Osteoblast (primary cell): ENCODE measurements at regions not wholly inside any gene's neighbourhood (a gene's known extent, or its start where the extent isn't known, plus 50 kb on each side); places are given as distances from the start of the nearest gene placed in this dataset.

Experiments
- DNase-seq: peaks from one replicate; pipeline ENCODE4 v3.0.0; 2011; ENCODE audit warnings: low spot score, mixed read lengths; ENCODE audit not compliant: insufficient read length; ENCODE audit errors: missing footprints
- H2AFZ ChIP-seq: 2 replicates; pipeline ENCODE4 v1.6.0; 2011; ENCODE audit warnings: mild to moderate bottlenecking, low read length
- H3K27ac ChIP-seq: 2 replicates; pipeline ENCODE4 v1.5.1; 2011; ENCODE audit warnings: mild to moderate bottlenecking, low read depth, low read length, moderate library complexity
- H3K27me3 ChIP-seq: 2 replicates; pipeline ENCODE4 v1.6.0; 2012; ENCODE audit warnings: mild to moderate bottlenecking, control low read depth, inconsistent platforms, low read length, moderate library complexity; ENCODE audit not compliant: insufficient read depth
- H3K36me3 ChIP-seq: 2 replicates; pipeline ENCODE4 v1.5.1; 2011; ENCODE audit warnings: mild to moderate bottlenecking, low read length, control low read depth, moderate library complexity; ENCODE audit not compliant: insufficient read depth
- H3K4me1 ChIP-seq: 2 replicates; pipeline ENCODE4 v1.5.1; 2011; ENCODE audit warnings: mild to moderate bottlenecking, low read length, control low read depth, moderate library complexity; ENCODE audit not compliant: insufficient read depth
- H3K4me2 ChIP-seq: 2 replicates; pipeline ENCODE4 v1.6.0; 2011; ENCODE audit warnings: mild to moderate bottlenecking, low read length; ENCODE audit not compliant: insufficient read depth
- H3K4me3 ChIP-seq: fragments of 200-600 bp; sonication (generic); 3 replicates; pipeline ENCODE4 v1.5.1; 2012; ENCODE audit warnings: mild to moderate bottlenecking, low read length, inconsistent platforms; ENCODE audit not compliant: insufficient read depth
- H3K79me2 ChIP-seq: 2 replicates; pipeline ENCODE4 v1.6.0; 2012; ENCODE audit warnings: mild to moderate bottlenecking, low read length, control low read depth, inconsistent platforms; ENCODE audit not compliant: insufficient read depth
- H3K9me3 ChIP-seq: 2 replicates; pipeline ENCODE4 v1.5.1; 2011; ENCODE audit warnings: low read depth, low read length, control low read depth
- H4K20me1 ChIP-seq: 2 replicates; pipeline ENCODE4 v1.6.0; 2012; ENCODE audit warnings: mild to moderate bottlenecking, low read length, control low read depth; ENCODE audit not compliant: insufficient read depth
- TF ChIP-seq, protein P1 (sequence below): IDR thresholded peaks from 2 replicates; pipeline ENCODE4 v1.5.1; 2011; ENCODE audit warnings: mild to moderate bottlenecking, low read depth, low read length, moderate library complexity; ENCODE audit errors: extremely low read depth

DNA sequence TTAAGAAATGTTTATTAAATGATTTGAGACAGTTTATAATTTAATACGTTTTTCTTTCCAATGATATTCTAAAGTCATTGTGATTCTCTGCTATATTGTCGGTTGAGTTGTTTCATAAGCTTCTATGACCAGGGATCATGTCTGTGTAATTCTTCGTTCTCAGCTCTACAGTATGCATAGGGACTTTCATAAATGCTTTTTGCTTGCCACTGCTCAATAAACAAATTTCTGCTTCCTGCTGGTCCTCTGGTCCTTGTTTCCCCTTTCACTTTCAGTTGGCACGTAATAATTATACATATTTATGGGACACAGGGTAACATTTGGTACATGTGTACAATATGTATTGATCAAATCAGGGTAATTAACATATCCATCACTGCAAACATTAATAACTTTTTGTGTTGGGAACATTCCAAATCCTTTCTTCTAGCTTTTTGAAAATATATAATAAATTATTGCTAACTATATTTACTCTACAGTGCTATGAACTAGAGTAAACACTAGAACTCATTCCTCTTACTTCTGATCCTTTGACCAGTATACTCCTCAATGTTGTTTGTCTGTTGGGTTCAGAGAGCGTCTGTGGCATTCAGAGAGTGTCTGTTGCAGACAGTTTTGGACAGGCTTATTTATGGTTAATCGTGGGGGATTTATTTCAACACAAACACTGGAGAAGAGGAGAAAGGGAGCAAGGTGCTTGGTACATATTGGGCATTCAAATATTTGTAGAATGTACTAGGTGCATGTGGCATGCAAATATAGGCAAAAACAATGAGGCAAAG, 68.3 kb upstream of the SPANXB1 start:
- Histone ChIP-seq H3K4me2 (no peak overlapping the region), H3K4me1 (no peaks in the 10 kb centered on the region), H3K79me2 (no peaks in the 10 kb centered on the region), H4K20me1 (no peaks in the 10 kb centered on the region), H3K27ac (no peak overlapping the region), H3K27me3 (no peaks in the 10 kb centered on the region), H3K9me3 (no peaks in the 10 kb centered on the region), H3K36me3 (no peaks in the 10 kb centered on the region), H3K4me3 (no peak overlapping the region), H2AFZ (no peak overlapping the region)
- TF ChIP-seq, protein P1, sequence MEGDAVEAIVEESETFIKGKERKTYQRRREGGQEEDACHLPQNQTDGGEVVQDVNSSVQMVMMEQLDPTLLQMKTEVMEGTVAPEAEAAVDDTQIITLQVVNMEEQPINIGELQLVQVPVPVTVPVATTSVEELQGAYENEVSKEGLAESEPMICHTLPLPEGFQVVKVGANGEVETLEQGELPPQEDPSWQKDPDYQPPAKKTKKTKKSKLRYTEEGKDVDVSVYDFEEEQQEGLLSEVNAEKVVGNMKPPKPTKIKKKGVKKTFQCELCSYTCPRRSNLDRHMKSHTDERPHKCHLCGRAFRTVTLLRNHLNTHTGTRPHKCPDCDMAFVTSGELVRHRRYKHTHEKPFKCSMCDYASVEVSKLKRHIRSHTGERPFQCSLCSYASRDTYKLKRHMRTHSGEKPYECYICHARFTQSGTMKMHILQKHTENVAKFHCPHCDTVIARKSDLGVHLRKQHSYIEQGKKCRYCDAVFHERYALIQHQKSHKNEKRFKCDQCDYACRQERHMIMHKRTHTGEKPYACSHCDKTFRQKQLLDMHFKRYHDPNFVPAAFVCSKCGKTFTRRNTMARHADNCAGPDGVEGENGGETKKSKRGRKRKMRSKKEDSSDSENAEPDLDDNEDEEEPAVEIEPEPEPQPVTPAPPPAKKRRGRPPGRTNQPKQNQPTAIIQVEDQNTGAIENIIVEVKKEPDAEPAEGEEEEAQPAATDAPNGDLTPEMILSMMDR, result no peak
- no peak for DNase-seq

DNA sequence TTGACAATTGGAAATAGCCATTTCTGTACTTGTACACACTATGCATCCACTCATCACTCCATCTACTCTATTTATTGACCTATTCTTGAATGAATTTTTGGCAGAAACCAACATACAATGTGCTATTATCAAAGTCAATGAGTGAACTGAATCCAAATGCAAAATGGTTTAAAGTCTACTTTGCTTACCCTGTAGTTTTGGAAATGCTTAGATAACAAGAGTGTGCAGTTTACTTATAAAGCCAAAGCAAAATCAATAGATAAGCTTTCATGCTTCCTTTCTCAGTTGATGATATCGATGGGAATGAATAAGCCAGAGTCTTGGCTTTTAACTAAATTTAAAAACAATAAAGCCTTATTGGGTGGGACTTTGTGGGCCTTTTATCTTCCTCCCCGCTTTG, 58.9 kb upstream of the SPANXB1 start:
- no peak overlapping the region for H3K27ac ChIP-seq
- no peaks in the 10 kb centered on the region for H3K4me1 ChIP-seq
- no peak overlapping the region for H2AFZ ChIP-seq
- no peak for DNase-seq
- no peaks in the 10 kb centered on the region for H4K20me1 ChIP-seq
- H3K36me3 ChIP-seq, result no peaks in the 10 kb centered on the region
- no peaks in the 10 kb centered on the region for H3K27me3 ChIP-seq
- no peaks in the 10 kb centered on the region for H3K79me2 ChIP-seq
- no peak overlapping the region for H3K4me2 ChIP-seq
- H3K4me3 ChIP-seq, result no peak overlapping the region
- TF ChIP-seq, protein P1, result no peak
- no peaks in the 10 kb centered on the region for H3K9me3 ChIP-seq

DNA sequence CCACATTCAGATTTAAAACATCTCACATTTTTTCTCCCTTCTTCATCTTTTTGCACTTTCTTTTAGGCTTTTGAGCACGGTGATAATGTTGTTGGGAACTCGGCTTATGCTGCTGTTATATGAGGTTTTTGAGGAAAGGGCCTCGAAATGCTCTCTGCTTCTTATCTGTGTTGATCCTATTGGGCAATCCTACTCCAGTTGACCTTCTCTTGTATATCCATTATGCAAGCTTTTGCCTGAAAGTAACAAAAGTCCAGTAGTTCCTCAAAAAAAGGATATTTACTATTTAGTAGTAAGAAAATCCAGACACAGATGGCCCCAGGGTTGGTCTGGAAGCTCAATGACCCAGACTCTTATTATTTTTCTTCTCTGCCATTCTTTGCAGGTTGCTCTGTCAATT, 57.7 kb upstream of the SPANXB1 start:
- Histone ChIP-seq H3K27me3 (no peaks in the 10 kb centered on the region), H4K20me1 (no peaks in the 10 kb centered on the region), H3K4me3 (no peak overlapping the region), H3K36me3 (no peaks in the 10 kb centered on the region), H3K79me2 (no peaks in the 10 kb centered on the region), H3K4me1 (no peaks in the 10 kb centered on the region), H3K9me3 (no peaks in the 10 kb centered on the region), H2AFZ (no peak overlapping the region), H3K27ac (no peak overlapping the region), H3K4me2 (no peak overlapping the region)
- TF ChIP-seq, protein P1, result no peak
- DNase-seq, result no peak

DNA sequence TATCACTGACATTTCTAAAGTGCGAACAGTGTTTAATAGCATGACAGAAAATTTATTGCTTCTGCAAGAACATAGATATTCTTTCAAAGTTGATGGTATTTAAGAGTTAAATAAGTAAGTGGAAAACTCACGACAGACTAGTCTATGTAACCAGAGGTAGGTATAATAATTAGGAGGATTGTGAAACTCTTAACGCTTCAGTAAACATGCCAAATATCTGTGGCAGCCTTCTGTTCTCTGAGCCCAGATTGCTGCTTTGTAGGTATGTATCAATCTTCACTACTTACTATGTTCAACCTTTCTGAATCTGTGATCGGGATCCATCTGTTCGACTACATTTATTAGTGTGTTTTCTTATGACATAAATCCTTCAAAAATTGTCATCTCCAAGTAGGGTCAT, 53.6 kb upstream of the SPANXB1 start:
- no peak for DNase-seq
- no peaks in the 10 kb centered on the region for H3K27me3 ChIP-seq
- no peak overlapping the region for H3K4me3 ChIP-seq
- no peaks in the 10 kb centered on the region for H3K36me3 ChIP-seq
- H3K4me2 ChIP-seq, result no peak overlapping the region
- TF ChIP-seq, protein P1, result no peak
- no peak overlapping the region for H2AFZ ChIP-seq
- H4K20me1 ChIP-seq, result no peaks in the 10 kb centered on the region
- H3K79me2 ChIP-seq, result no peaks in the 10 kb centered on the region
- no peak overlapping the region for H3K27ac ChIP-seq
- no peaks in the 10 kb centered on the region for H3K9me3 ChIP-seq
- no peaks in the 10 kb centered on the region for H3K4me1 ChIP-seq
